Smooth muscle cell of the brain vasculature (primary cell): ENCODE measurements at regions not wholly inside any gene's neighbourhood (a gene's known extent, or its start where the extent isn't known, plus 50 kb on each side); places are given as distances from the start of the nearest gene placed in this dataset.

Source experiments
- DNase-seq: peaks from one replicate; pipeline ENCODE4 v3.0.0-alpha.2; 2012; ENCODE audit warnings: low read depth, low spot score

DNA sequence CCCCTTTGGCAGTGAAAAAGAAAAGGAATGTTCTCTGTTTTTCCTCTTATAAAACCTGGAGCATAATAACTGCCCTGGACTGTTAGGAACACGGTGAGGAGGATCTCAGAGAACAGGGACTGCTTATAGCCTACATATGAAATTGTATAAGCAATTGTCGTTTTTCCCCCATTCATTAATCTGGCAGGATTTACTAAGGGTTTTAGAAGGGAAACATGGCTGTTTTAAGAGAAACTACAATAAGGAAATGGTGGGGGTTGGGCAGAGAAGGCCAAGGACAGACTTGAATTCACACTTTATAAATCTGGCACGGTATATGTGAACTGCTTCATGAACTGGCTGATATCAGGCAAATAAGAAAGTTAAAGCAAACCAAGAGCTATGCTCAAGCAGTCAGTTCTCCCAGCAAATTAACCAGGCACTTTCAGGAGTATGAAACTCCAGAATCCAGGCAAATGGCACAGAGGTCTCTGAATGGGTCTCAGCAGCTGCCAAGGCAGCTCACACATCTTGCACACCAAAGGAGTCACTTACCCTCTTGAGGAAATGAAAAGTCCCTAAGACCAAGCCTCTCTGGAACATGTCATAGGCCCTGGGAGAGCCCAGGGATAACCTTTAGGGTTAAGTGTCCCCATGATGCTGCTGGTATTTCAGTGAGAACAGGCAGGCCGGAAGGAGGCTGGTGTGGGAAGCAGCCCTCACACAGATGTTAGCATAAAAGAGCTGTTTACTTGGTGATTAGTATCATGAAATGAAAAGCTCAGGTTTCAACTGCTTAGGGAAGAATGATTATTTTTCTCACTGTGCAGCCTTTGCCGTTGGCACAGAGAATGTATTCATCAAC, 260.5 kb upstream of the MARCKS start:
- no peak for DNase-seq

GRCh38 chr6:113597231-113597583, 259.9 kb upstream of the MARCKS start:
- no peak for DNase-seq

GRCh38 chr6:113598786-113599185, 258.4 kb upstream of the MARCKS start:
- DNase-seq: no peak

- no peak for DNase-seq
Measured at GRCh38 chr6:113599444-113599843, 257.7 kb upstream of the MARCKS start.

DNA sequence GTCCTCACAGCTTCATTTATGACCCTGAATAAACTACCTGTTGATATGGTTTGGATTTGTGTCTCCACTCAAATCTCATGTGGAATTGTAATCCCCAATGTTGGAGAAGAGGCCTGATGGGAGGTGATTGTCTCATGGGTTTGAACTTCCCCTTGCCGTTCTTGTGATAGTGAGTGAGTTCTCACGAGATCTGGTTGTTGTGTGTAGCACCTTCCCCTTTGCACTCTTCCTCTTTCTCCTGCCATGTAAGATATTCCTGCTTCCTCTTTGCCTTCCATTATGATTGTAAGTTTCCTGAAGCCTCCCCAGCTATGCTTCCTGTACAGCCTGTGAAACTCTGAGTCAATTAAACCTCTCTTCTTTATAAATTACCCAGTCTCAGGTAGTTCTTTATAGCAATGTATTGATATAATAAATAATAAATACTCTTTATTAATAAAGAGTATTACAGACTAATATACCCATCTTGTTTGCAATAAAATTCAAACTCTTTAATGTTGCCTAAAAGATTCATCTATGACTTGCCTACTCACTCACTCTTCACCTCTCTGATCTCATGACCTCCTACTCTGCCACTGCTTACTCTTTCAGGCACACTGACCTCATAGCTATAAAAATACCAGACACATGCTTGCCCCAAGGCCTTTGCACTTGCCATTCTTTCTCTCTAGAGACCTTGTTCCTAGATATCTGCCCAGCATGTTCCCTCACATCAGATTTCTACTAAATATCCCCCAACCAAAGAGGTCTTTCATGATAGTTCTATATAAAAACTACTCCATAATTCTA, 256.4 kb upstream of the MARCKS start:
- DNase-seq: no peak

GRCh38 chr6:113607821-113608545, 249.2 kb upstream of the MARCKS start:
- DNase-seq: no peak

DNA sequence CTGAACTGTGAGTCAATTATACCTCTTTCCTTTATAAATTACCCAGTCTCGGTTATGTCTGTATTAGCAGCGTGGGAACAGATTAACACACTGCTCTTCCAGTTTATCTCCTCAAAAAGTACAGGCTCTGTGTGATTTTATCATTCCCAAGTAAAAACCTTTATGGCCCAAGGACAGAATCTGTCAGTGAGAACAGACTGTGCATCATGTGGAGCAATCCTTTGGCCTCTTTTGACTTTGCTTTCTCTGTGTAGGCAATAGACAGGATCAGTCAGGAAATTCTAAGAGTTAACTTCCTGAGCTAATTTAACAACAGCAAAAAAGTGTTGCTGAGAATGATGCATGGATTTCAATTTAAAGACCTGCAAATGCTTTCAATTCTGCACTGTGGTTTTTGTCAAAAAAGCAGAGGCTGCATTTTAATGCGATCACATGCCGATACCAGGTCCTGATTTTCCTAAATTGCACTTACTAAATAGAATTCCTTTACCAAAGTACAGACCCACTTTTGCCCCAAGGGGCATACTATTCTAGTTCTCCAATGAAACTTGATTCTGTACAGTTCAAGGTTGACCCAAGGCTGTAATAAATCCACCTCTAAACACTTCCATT, 246.7 kb upstream of the MARCKS start:
- DNase-seq: no peak

GRCh38 chr6:113616701-113617274, 240.4 kb upstream of the MARCKS start:
- DNase-seq: no peak

DNA sequence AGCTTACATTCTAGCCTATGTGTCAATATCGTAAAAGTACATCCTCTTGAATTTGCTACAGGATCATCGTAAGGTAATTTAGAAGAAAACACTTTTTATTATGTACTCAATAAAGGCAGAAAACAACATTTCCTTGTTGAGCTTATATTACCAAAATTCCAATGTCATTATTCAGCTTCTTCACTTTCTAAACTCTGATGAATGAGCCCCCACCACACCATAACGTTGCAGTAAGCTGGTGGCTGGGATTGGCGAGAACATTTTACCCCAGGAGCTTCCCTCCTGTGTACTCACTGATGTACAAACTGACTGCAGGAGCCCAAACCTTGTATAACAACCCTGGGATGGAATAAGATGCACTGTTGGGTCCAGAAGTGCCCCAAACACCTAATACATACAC, 238.1 kb upstream of the MARCKS start:
- no peak for DNase-seq

DNA sequence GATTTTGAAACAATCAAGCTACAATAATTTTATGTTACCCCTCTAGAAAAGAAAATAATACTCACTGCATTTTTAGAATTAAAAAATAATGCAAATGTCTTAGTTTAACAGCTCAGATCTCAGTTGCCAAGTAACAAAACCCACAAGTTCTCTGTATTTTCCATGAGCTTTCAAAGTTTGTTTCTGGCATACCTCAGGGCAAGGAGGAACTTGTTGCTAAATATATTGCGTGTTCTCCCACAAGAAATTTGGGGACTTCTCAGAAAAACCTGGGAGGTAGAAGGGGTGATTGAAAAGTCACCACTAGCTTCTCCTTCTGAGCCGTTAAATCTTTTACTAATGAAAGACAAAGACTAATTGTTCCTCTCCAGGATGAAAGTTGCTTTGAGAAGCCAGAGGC, 236.8 kb upstream of the MARCKS start:
- no peak for DNase-seq

DNA sequence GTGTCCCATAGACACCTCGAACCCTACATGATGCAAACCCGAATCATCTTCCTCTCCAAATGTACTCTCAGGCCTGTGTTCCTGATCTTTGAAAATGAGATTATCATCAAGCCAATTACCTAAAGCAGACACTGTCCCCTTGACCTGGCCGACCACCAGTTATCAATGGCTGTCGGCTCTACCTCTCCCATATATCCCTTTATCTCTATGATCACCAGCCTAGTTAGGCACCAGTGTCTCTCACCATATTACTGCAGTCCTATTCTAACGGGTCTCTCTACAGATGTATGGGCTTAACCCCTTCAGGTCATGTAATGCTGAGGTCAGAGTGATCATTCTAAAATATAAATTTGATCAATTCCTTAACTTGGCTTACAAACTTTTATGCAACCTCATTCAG, 234.9 kb upstream of the MARCKS start:
- no peak for DNase-seq

DNA sequence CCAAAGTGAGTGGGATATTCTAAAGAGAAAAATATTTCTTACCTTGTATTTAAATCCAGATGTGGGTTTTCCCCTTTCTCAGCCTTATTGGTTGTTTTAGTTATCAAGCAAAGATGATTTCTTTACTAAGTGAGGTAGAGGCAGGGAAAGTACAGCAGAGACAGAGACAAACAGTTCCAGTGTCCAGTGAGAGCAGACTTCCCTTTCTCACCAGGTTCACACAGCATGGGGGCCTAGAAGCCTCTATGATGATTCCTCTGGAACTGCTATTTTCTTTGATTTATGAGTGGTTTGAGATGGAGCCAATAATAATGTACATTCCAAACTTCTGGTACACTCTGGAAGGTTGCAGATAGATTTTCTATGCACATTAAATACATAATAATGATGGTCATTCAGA, 234.0 kb upstream of the MARCKS start:
- no peak for DNase-seq

DNA sequence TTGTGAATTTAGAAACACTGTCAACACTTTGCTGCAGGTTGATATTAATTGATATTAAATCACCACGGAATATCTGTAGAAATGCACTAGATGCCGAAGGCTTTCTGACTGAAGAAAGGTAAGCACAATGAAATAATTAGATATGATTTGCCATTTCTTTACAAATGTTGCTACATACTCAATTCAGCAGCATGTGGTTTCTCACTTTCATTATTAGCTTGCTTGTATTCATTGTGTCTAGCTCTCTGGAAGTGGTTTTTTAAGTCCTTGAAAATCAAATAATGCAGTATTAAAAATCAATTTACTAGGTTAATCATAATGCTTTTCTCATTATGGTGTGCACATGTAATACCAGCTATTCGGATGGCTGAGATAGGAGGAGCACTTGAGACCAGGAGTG, 231.3 kb upstream of the MARCKS start:
- no peak for DNase-seq

DNA sequence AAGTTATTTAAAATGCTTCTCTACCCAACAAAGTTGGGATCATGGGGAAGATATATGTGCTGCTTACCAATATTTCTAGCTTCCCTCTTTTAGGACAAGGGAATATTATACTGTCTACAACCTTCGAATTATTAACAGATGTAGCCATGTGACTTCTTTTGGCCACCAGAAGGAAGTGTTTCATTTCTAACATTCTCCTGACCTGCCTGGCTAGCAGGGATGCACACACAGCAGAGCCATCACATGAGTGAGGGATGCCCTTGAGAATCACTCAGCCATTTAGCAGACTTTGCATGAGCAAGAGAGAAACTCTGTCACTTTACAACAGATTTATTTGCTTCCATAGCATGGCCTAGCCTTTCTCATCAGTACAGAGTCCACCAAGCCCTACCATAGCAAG, 230.7 kb upstream of the MARCKS start:
- DNase-seq: no peak

GRCh38 chr6:113627480-113627879, 229.7 kb upstream of the MARCKS start:
- no peak for DNase-seq

DNA sequence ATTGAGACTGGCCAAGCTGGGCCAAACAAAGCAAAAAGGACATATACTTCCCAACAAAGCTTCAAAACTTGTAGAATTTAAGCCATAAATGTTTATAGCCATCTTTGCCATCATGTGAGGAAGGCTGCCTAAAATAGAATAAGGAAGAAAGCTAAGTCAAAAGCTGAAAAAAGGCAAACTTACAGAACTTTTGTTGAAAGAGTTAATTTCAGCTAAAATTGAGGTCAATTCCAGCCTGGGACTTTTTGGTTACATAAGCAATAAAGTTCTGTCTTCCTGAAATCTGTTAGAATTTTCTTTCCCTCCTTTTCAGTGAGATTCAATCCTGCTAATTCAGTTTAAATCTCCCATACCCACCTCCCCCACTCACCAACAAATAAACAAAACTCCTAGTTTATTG, 227.9 kb upstream of the MARCKS start:
- no peak for DNase-seq

GRCh38 chr6:113629975-113630737, 227.0 kb upstream of the MARCKS start:
- no peak for DNase-seq

DNA sequence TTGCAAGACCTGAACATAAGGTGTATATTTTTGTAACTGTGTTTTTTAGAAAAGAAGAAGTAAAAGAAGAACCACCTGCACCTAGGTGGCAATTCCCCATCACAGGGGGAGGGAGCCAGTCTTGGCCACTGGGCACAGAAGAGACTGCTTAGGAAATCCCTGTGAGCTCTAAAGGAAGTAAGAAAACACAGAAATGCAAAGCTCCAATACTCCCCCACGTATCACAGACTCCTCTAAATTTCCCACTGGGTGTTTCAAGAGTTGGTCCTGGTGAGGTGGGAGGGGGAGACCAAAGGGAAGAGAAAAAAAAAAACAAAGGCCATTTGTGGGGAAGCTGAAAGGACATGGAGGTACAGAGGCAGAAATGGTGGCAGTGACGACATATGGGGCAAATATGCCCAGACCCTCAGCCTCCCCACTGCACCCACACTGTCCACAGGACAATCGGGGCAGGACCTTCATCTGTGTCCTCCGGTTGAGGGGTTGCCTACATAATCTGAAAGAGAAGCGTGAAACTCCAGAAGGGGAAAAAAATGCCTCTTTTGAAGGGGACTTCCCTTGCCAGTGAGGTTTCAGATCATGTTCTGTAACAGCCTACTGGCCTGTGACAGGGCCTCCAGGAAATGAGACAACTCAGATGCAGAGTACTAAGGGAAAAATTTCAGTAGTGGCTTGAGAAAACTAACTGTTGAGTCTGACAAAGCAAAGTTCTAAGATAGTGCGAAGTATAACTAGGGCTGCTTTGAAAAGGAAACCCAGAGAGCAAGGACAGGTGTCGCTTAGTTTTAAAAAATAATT, 226.2 kb upstream of the MARCKS start:
- no peak for DNase-seq

DNA sequence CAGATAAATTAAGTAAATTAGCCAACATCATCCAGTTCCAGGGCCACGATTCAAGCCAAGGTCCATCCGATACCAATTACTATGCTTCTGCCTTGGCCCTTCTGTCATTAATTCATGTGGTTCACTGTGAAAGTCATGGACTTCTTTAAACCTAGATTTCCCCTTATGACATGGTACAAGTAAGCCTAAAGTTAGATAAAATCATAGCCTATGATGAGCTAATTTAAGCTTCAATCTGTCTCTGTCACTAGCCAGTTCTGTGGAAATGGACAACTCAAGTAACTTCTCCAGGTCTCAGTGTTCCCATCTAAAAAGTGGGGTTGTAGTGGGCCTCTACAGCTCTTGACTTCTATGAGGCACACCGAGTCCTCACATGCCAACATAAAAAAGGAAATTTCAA, 225.5 kb upstream of the MARCKS start:
- DNase-seq: no peak

GRCh38 chr6:113632220-113632864, 224.8 kb upstream of the MARCKS start:
- DNase-seq: no peak
